GM18519 (cell line): ENCODE measurements at regions not wholly inside any gene's neighbourhood (a gene's known extent, or its start where the extent isn't known, plus 50 kb on each side); places are given as distances from the start of the nearest gene placed in this dataset.
"Not testable (repeated sequence)": the region's sequence is repeated elsewhere in the genome, so short reads cannot be mapped to it uniquely, and the experiment has no call there.

Experiments used
- ATAC-seq: cut with Tn5 transposase; IDR thresholded peaks from one replicate; pipeline ENCODE4 v1.9.1; 2021; ENCODE audit warnings: mild to moderate bottlenecking, moderate library complexity; ENCODE audit not compliant: unreplicated experiment, low FRiP score

DNA sequence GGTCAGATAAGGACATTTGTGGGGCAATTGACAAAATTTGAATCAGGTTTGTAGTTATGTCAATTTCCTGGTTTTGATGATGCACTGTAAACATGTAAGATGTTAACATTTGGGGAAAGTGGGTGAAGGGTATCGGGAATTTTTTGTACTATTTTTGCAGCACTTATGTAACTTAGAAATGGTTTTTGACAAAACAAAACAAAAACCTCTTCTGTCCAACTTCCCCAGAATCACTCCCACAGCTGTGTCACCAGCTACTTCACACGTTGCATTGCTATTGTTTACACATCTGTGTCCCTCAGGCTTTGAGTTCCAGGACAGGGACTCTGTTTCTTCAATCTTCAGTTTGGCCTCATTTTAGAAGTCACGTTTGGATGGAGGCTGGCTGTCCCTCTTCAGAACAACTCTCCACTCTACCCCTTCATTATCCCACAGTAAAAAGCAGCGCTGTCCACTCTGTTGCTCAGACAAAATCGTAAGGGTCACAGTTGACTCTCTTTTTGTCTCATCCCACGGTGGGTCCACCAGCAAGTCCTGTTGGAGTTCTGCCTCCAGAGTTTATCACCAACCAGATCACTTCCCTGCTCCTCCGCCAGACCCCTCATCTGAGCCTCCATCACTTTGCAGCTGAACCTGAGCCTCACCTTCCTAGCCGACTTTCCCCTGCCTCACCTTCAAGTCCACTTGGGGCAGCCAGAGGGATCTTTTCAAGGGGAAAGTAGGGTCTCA, 63.2 kb downstream of the NENF start:
- no peak for ATAC-seq

DNA sequence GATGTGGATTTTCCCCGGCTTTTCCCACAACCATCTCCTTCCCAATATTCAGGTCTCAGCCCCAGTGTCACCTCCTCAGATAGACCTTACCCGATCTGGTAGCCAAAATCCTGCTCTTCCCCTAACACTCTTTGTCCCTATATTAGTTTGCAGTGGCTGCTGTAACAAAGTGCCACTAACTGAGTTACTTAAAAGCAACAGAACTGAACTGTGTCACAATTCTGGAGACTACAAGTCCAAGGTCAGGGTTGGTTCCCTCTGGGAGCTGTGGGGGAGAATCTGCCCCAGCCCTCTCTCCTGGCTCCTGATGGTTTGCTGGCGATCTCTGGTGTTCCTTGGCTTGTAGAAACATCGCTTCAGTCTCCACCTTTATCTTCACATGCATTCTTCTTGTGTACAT, 64.0 kb downstream of the NENF start:
- no peak for ATAC-seq

DNA sequence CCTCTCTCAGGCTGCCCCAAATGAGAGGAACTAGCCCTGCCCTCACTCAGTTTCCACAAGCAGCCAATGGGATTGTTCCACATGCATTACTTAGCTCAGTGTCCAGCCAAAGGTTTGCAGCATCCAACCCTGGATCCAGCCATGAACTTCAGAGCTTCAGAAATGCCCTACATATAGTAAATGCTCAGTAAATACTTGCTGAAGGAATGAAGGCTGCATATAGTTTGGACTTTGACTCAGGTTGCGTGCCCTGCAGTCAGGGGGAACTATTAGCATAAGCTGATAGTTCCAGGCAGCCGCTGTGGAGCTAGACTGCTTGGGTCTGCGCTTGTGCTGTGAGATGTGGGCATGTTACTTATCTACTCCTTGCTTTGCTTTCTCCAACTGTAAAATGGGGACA, 64.8 kb downstream of the NENF start:
- no peak for ATAC-seq

DNA sequence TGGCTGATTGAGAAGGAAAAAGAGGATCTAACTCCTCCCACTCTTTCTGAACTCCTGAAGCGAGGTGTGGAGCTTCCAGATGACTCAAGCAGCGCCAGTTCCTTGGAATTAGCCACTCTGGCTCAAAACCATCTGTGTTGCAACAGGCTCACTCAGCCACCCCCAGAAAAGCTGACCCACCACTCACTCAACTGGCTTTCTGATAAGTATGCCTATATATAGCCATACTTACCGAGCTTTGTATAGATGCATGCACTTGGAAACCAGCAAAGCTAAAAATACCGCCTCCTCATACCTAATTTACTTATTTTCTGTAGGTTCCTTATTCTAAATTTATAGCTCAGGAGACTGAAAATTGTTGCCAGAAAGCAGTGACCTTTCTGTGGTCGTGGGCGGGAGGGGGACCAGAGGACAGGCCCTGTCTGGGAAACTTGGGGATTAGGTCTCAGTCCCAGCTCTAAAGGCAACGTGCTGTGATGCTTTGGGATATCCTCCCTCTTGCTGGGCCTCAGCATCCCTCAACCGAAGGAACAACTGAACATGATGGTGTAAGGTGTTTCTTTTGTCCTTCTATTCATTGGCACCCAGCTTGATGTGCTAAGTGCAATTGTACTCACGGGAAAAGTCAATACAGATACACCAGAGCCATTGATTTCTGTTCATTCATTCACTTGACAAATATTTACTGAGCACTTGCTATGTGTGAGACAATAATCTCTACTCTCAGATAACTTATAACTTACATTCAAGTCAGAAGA, 65.7 kb downstream of the NENF start:
- no peak for ATAC-seq

DNA sequence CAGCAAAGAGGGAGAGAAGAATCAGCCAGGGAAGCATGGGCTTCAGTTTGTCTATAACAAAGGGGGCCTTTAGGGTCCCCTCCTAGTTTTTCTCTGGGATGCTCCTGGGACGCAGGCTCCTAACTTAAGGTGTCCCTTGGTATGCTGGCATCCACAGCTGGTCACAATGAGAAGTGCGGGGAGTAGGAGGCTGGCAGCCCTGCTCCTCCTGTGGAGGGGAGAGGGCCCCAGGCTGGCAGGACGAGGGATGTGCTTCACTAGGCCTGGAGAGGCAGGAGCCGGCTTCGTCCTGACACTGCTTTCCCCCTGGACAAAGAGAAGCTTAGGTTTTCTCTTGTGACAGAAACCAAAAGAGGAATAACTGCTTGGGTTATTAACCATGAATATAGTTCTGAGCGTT, 67.6 kb downstream of the NENF start:
- ATAC-seq, result no peak

DNA sequence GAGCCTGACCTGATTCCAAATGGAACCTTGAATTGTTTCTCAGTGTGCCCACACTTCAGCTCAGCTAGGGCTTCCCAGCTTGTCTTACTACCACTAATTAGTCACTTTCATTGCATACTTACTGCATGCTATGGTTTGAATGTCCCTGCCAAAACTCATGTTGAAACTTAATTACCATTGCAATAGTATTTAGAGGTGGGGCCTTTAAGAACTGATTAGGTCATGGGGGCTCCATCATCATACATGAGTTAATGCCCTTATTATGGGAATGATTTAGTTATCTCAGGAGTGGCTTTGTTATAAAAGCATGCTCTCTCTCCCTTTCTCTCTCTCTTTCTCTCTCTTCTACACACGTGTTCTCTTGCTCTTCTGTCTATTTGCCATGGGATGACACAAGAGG, 68.3 kb downstream of the NENF start:
- no peak for ATAC-seq

DNA sequence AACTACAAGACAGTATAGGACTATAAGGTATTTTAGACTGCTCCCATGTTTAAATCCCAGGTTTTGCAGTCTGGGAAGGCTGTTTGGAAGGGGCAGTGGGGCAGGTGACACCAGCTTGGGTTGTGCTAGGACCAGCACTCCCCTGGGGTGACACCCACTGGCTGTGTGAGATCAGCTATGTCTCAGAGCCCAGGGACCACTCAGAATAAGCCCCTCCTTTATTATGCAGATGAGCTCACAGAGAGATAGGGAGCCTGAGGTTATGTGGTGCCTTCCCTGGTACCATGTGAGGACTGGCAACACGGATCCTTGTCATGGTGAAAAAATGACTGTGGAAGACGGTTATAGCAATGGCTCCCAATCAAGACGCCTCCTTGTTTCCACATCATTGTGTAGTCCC, 71.0 kb downstream of the NENF start:
- ATAC-seq, result no peak

DNA sequence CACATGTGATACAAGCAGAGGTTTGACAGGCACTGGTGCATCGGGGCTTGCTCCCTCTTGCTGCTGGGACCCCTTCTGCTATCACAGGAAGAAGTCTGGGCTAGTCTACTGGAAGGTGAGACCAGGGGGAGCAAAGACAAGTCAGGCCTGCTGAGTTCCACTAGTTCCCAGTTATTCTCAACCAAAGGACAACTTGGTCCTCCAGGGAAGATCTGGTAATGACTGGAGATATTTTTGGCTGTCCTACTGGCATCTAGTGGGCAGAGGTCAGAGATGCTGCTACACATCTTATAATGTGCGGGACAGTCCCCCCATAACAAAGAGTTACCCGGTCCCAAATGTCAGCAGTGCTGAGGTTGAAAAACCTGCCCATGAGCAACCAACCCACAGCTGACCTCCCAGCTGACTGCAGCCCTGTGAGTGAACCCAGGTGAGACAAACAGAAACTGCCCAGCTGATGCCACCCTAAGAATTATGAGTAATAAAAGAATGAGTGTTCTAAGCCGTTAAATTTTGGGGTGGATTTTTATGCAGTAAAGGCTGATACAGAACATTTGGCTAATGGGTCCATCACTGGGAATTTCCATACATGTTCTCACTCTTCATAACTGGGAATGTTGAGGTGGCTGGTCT, 71.6 kb downstream of the NENF start:
- ATAC-seq, result no peak

DNA sequence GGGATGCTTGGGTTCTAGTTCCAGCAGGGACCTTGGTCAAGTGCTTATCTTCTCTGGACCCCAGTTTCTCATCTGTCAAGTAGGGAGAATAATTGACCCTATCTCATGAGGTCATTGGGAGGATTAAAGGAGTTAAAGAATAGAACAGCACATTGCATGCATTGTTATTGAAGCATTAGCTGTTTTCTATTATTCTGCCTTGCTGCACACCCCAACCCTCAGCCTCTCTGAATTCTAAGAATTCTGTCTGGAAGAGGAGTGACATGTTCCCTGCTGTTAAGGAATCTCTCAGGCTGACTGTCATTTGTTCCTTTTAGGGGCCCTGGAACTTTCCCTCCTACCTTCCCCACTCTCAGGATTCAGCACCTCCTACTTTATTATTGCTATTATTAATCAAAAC, 73.9 kb downstream of the NENF start:
- no peak for ATAC-seq

DNA sequence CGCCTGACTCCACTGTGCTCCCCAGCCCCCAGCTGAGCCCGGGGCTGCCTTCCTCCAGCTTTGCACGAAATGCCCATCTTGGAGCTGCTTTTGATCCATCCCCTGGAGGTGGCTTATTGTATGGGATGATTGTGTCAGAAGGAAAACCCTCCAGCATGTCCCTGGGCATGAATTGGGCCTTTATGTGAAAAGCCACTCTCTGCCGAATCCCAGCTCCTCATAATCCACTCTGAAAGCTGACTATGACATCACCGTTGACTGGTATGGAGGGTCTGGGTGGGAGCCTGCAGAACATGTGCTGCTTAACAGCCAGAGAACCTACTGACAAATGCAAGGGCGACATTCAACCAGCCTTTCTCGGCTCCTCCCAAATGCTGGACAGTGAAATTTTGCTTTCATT, 74.6 kb downstream of the NENF start:
- ATAC-seq, result no peak

DNA sequence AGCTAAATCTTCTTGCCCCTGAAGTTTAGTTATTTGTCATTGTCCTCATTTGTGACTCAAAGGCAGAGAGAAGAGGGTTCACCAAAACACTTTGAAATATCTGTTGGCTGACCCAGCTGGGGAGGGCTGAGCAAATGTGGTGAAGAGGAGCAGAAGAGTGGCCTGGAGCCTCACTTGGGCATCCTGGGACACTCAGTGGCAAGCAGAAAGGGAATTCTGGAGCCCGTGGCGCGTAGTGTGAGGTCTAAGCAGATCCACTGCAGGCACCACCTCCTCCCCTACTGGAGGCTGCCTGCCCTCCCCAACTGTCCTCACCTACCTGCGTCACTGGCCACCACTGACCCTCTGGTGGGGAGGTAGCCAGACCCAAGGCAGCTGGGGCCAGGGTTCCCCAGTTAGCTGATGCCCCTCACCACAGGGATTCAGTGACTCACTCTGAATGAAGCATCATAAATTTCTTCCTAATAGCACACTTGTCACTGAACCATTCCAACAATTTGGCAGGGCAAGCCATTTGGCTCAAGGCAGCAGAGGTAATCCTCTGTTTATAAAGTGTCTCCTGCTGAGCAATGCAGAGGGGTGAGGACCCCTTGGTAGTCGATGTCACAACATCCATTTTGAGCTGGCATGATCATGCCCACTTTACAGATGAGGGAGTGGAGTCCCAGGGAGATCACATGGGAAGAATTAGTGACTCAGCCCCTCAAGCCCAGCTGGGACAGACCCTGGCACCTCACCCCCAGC, 80.3 kb downstream of the NENF start:
- no peak for ATAC-seq

DNA sequence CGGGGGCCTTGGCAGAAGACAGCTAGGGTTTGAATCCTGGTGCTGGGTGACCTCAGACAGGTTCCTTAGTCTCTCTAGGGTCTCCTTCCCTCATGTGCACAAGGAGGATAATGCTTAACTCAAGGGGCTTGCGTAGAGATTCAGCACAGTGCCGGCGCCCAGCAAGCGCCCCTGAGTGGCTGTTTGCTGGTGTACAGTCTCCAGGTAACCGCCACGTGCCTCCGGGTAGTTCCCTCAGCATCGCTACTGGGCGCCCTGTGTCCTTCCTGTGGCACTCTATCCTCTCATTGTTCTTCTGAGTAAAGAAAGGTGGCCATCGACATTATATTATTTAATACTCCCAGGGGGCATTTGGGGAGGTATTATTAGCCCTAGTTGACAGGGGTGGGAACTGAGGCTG, 80.9 kb downstream of the NENF start:
- no peak for ATAC-seq

DNA sequence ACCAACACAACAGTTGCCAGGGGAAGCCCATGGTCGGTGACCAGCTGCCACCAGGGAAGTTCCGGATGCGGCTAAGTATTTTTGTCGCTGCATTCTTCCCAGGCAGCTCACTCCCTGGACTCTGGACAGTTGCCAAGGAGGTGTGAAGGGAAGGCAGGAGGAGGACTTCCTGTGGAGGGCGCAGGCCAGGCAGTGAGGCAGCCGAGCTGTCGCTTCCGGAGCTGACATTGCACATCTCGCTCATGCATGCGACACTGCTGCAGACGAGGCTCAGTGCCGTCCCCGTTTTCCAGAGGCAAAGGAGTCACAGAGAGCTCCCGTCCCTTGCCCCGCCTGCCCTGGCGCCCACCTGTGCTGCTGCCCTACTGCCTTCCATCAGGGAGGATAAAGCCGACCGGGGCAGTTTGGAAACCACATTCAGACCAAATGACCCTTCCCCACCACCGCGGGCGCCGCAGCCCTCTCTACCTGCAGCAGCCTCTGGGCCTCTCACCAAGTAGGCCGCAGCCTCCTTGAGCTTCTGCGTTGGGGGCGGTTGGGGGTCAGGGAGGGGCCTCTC, 81.4 kb downstream of the NENF start:
- ATAC-seq, result no peak

DNA sequence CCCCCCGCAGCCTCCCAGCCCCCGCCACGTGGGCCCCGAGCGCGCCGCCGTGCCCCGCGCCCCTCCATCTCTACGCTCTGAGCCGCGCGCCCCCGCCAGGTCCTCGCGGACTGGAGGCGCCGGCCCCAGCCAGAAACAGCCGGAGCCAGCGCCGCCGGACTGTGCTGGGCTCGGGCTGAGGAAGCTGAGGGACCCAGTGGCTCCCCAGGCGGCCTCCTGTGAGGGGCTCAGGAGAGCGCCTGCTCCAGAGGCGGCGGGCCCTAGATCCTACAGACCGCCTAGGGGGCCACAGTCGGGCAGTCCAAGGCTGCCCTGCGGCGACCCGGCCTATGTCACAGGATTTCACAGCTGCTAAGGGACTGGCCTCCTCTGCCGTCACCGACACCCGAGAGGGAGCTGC, 82.1 kb downstream of the NENF start:
- no peak for ATAC-seq

DNA sequence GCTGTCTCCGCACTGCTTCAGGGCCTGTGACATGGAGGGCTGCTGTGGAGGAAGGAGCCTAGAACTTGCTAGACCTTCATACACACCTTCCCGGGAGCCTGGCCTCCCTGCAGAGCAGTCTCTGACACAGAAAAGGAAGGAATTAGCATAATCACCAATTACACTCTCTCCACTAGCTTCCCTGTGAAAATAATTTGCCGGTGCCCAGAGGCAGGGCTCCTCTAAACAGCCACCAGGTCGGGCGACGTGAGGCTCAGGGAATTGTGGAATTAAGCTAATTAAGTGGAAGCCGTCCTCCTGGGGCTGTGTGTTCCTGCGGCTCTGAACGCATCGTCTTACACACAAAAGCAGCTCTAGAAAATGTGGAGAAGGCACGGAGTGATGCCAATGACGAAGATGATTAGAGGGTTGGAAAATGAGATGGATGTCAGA, 82.6 kb downstream of the NENF start:
- ATAC-seq, result no peak

DNA sequence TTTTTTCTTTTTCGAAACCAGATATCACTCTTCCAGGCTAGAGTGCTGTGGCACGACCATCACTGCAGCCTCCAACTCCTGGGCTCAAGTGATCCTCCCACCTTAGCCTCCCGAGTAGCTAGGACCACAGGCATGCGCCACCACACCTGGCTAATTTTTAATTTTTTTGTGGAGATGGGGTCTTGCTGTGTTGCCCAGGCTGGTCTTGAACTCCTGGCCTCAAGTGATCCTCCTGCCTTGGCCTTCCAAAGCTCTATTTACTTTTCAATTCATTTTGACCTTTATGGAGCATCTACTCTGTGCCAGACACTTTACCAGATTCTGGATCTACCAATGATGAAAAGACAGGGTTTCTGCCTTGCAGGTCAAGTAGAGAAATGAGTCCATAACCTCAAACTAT, 83.3 kb downstream of the NENF start:
- not testable (repeated sequence) for ATAC-seq

DNA sequence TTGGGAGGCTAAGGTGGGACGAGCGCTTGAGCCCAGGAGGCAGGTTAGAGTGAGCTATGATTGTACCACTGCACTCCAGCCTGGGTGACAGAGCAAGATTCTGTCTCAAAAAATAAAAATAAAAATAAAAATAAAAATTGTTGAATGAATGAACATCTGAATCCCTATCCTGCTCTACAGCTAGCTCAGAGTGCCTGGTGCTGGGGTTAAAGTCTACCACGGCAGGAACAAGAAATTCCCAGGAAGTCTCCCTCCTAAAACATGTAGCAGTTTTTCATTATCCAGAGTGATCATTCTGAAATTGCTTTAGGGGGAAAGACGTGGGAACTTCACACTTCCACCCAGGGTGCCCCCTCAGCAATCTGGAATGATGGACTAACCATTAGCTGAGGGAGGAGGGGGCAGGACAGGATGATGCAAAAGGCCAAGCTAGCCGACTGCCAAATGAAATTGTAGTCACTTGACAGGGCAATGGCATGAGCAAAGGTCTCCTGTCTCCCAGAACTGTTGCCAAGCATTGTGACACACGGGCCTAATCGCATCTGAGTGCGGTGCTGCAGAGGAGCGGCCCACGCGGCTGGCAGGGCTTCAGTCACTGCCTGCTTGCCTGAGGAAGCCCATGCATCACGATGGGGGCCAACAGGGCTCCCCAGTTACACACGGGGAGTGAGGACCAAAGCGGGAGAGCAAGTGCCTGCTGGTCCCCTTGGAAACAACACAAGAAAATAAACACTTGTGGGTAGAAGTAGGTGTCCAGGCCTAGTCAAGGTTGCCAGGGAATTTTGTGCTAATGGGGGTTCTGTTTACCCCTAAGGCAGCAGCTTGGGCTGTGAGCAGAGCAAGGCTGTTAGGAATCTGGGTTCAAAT, 85.7 kb downstream of the NENF start:
- no peak for ATAC-seq

DNA sequence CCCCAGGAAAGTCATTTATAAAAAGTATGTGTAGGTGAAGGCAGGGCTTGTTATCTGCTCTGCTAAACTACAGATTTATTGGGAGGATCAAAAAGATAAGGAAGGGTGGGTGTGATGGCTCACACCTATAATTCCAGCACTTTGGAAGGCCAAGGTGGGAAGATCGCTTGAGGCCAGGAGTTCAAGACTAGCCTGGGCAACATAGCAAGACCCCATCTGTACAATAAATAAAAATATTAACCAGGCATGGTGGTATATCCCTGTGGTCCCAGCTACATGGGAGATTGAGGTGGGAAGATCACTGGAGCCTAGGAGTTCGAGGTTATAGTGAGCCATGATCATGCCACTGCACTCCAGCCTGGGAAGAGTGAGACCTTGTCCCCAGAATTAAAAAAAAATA, 86.4 kb downstream of the NENF start:
- no peak for ATAC-seq

DNA sequence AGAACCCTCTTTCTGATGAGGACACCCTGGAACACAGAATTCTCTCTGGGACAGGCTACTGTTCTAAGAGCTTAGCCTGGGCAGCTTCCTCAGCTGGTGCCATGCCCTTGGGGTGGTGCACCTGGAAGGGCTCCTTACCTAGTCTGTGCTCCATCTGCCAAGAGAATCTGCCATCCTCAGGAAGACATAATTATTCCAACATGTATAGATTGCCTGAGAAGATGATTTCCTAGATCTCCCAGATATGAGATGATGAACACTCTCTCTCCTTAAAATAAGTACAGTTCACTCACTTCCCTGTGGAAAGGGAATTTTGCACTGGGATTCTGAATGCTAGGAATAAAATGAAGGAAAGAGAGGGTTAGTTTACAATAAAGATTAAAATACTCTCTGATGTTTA, 87.6 kb downstream of the NENF start:
- ATAC-seq, result no peak

DNA sequence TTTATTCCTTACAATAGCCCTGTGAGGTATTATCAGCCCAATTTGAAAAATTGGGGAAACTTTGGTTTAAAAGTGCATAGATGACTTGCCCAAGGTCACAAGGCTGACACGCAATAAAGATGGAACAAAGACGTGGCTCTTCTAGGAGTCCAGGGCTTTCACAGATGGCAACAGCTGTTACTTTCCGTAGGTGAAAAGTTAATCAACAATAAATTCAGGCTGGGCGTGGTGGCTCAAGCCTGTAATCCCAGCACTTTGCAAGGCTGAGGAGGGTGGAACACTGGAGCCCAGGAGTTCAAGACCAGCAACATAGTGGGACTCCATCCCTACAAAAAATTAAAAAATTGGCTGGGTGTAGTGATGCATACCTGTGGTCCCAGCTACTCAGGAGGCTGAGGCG, 87.8 kb upstream of the ATF3 start:
- no peak for ATAC-seq
